Neutrophil (primary cell): ENCODE measurements at regions not wholly inside any gene's neighbourhood (a gene's known extent, or its start where the extent isn't known, plus 50 kb on each side); places are given as distances from the start of the nearest gene placed in this dataset.

Source experiments
- H3K27ac ChIP-seq: fragments of 200-600 bp; sonication (generic); 2 replicates; pipeline ENCODE4 v1.5.1; 2016; ENCODE audit warnings: mild to moderate bottlenecking, moderate library complexity
- H3K27me3 ChIP-seq: fragments of 200-600 bp; sonication (generic); 2 replicates; pipeline ENCODE4 v1.6.0; 2016; ENCODE audit warnings: mild to moderate bottlenecking
- H3K36me3 ChIP-seq: fragments of 200-600 bp; sonication (generic); 2 replicates; pipeline ENCODE4 v1.5.1; 2017
- H3K4me1 ChIP-seq, 2 experiments: fragments of 200-600 bp in 1 of 2; sonication (generic) in 1 of 2; 1 replicate in 1 of 2; 2 replicates in 1 of 2; pipeline versions ENCODE4 v1.5.1 to v1.6.1; 2013 to 2016; ENCODE audit warnings: low read depth in 1 of 2, low read length in 1 of 2, mild to moderate bottlenecking in 1 of 2, moderate library complexity in 1 of 2; ENCODE audit not compliant: control insufficient read depth in 1 of 2, insufficient read depth in 1 of 2
- H3K4me3 ChIP-seq, 2 experiments: fragments of 200-600 bp in 1 of 2; sonication (generic) in 1 of 2; 1 replicate in 1 of 2; 2 replicates in 1 of 2; pipeline ENCODE4 v1.5.1; 2013 to 2016; ENCODE audit warnings: low read depth in 1 of 2, low read length in 1 of 2, mild to moderate bottlenecking in 1 of 2, moderate library complexity in 1 of 2
- H3K9me3 ChIP-seq: fragments of 200-600 bp; sonication (generic); 2 replicates; pipeline ENCODE4 v1.5.1; 2016
- CTCF ChIP-seq: fragments of 200-600 bp; sonication (generic); IDR thresholded peaks from 2 replicates; pipeline ENCODE4 v1.5.1; 2016; ENCODE audit warnings: antibody characterized with exemption

DNA sequence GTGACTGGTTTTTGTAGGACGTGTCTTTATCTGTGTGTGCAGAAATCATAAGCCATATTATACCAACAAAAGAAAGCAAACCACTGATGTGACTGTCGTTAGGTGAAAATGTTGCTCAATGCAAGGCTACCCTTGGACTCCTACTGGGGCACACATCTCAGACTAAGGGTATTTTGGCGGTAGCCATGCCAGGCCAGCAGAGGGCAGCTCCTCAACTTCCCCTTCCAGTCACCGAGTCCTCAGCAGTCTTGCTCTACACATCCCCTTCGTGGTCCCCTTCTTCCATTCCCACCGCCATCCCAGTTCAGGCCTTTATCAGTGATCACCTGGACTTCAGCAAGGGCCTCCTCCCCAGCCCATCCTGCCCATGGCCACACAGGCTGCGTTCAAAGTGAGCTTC is 113.7 kb upstream of the GGTLC1 start:
- TF ChIP-seq CTCF: no peak
- Histone ChIP-seq H3K9me3 (no peaks in the 10 kb centered on the region), H3K4me3 (no peak overlapping the region), H3K4me1 (no peaks in the 10 kb centered on the region), H3K27ac (no peak overlapping the region), H3K27me3 (no peaks in the 10 kb centered on the region), H3K36me3 (no peaks in the 10 kb centered on the region)

GRCh38 chr20:24100370-24101011 is 111.9 kb upstream of the GGTLC1 start:
- Histone ChIP-seq H3K27me3 (no peaks in the 10 kb centered on the region), H3K27ac (no peak overlapping the region), H3K36me3 (no peaks in the 10 kb centered on the region), H3K4me1 (no peaks in the 10 kb centered on the region), H3K4me3 (no peak overlapping the region), H3K9me3 (no peaks in the 10 kb centered on the region)
- TF ChIP-seq CTCF: peak; percentile 56

DNA sequence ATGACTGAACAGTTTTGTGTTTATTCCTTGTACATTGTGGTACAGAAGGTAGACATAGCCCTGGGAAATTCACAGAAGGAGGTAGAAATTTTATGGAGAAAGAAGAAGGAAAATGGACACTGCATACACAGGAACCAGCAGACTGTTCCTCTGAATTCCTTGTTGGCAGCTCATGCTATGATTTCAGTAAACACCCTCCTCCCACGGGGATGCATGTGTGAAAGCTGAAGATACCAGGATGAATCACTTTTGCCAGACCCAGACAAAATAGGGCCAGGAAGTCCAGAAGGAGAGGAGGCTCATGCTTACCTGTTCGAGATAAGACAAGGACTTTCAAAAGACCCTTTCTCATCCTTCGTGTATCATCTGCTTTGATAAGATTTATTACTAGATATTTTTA is 110.3 kb upstream of the GGTLC1 start:
- Histone ChIP-seq H3K27ac (no peak overlapping the region), H3K27me3 (no peaks in the 10 kb centered on the region), H3K36me3 (no peaks in the 10 kb centered on the region), H3K4me3 (no peak overlapping the region), H3K4me1 (no peaks in the 10 kb centered on the region), H3K9me3 (no peaks in the 10 kb centered on the region)
- no peak for TF ChIP-seq CTCF

DNA sequence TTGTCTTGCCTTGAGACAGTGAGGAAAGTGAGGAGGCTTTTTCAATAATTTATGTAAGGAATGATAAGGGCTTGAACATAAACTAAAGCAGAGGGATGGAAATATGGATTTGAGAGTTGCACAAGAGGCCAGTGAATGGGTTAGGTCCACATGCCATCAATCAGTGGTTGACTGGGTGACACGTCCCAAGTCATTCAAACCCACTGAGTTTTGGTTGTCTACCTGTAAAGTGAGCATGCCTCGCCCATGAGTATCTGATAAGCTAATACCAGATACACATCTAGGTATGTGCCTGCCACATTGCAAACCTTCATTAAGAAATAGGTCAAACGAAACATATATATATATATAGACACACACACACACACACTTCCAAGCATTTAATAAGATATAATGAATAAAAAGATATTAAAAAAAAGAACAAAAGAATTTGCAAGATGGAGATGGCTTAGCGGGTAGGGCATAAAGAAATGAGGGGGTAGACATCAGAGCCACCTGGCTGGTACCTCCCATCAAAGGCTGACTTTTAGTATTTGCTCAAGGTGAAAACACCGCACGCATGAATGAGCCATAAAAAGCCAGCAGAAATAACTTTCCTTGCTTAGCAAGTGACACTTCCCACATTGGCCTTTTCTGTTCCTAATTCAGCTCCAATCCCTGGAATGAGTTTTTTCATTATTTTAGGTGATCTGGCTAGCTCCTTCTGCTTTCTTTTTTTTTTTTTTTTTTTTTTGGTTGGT is 109.1 kb upstream of the GGTLC1 start:
- no peaks in the 10 kb centered on the region for H3K36me3 ChIP-seq
- H3K4me3 ChIP-seq: no peak overlapping the region
- no peak for TF ChIP-seq CTCF
- H3K27me3 ChIP-seq: no peaks in the 10 kb centered on the region
- no peaks in the 10 kb centered on the region for H3K9me3 ChIP-seq
- H3K27ac ChIP-seq: no peak overlapping the region
- no peaks in the 10 kb centered on the region for H3K4me1 ChIP-seq

- TF ChIP-seq CTCF: no peak
- H3K9me3 ChIP-seq: no peaks in the 10 kb centered on the region
- no peak overlapping the region for H3K27ac ChIP-seq
- no peak overlapping the region for H3K4me3 ChIP-seq
- no peaks in the 10 kb centered on the region for H3K27me3 ChIP-seq
- H3K4me1 ChIP-seq: no peaks in the 10 kb centered on the region
- no peaks in the 10 kb centered on the region for H3K36me3 ChIP-seq
These were observed 108.4 kb upstream of the GGTLC1 start for GRCh38 chr20:24096864-24097450.
